ENCODE measurements at regions not wholly inside any gene's neighbourhood (a gene's known extent, or its start where the extent isn't known, plus 50 kb on each side); places are given as distances from the start of the nearest gene placed in this dataset.

DNA sequence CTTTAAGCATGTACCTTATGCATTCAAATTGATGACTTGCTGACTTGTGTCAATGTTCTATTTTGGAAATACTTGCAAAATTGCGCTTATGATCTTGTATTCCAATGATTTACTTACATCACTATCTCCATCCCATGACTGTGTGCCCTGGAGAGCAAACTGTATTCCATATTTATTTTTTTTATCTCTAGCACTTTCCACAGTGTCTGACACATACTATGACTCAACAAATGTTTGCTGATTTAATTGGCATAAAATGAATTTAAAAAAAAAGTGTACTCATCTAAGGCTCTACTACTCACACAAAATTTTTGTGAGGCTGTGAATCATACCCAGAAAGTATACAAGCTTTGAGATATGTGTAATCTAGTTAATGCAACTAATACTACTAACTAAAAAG lies 1066.8 kb upstream of the ADGRL3 start:
- H3K36me3 ChIP-seq (ENCODE audit: control insufficient read depth in 2 of 3, insufficient read depth in 3 of 3, low read length in 3 of 3): no peaks in the 10 kb centered on the region
- no peak for FAIRE-seq

DNA sequence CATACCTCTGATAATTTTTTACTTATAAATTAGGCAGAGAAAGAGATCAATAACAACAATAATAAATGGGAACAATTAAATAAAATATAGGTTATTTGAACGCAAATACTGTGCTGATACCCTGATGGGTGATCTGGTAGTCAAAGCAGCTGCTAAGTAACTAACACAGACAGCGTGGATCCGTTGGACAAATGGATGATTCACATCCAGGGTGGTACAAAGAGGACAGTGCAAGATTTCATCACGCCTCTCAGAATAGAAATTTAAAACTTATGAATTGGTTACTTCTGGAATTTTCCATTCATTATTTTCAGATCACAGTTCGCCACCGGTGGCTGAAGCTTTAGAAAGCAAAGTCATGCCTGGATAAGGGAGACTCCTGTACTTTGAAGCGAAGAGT lies 1066.0 kb upstream of the ADGRL3 start:
- FAIRE-seq (no peak), DNase-seq (no peak)
- intact Hi-C loops (cut with DNase I): no loop called here
- Histone ChIP-seq H3K4me3 (ENCODE audit: low read length in 3 of 3) (no peak overlapping the region), H3K27ac (ENCODE audit: low read depth in 2 of 2, low read length in 2 of 2) (no peak overlapping the region), H3K9ac (ENCODE audit: low read length in 3 of 3) (no peak overlapping the region), H3K27me3 (ENCODE audit: control insufficient read depth, insufficient read depth, low read length) (no peaks in the 10 kb centered on the region), H3K4me1 (ENCODE audit: control insufficient read depth in 2 of 3, insufficient read depth in 2 of 3, low read depth in 1 of 3, low read length in 3 of 3) (no peaks in the 10 kb centered on the region), H3K36me3 (ENCODE audit: control insufficient read depth in 2 of 3, insufficient read depth in 3 of 3, low read length in 3 of 3) (no peaks in the 10 kb centered on the region), H3K9me3 (ENCODE audit: control insufficient read depth in 2 of 3, insufficient read depth in 1 of 3, low read length in 3 of 3) (no peaks in the 10 kb centered on the region)
- TF ChIP-seq, protein P1, sequence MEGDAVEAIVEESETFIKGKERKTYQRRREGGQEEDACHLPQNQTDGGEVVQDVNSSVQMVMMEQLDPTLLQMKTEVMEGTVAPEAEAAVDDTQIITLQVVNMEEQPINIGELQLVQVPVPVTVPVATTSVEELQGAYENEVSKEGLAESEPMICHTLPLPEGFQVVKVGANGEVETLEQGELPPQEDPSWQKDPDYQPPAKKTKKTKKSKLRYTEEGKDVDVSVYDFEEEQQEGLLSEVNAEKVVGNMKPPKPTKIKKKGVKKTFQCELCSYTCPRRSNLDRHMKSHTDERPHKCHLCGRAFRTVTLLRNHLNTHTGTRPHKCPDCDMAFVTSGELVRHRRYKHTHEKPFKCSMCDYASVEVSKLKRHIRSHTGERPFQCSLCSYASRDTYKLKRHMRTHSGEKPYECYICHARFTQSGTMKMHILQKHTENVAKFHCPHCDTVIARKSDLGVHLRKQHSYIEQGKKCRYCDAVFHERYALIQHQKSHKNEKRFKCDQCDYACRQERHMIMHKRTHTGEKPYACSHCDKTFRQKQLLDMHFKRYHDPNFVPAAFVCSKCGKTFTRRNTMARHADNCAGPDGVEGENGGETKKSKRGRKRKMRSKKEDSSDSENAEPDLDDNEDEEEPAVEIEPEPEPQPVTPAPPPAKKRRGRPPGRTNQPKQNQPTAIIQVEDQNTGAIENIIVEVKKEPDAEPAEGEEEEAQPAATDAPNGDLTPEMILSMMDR (IDR thresholded peaks at IDR 0.05; ENCODE audit: borderline replicate concordance, extremely low read depth, insufficient read depth): no peak

More for the DNA sequence above, 1066.8 kb upstream of the ADGRL3 start:
- no peak for DNase-seq
- TF ChIP-seq, protein P1 (IDR thresholded peaks at IDR 0.05; ENCODE audit: borderline replicate concordance, extremely low read depth, insufficient read depth): no peak
- intact Hi-C loops (cut with DNase I): no loop called here
- Histone ChIP-seq H3K9ac (ENCODE audit: low read length in 3 of 3) (no peak overlapping the region), H3K4me1 (ENCODE audit: control insufficient read depth in 2 of 3, insufficient read depth in 2 of 3, low read depth in 1 of 3, low read length in 3 of 3) (no peaks in the 10 kb centered on the region), H3K4me3 (ENCODE audit: low read length in 3 of 3) (no peak overlapping the region), H3K27me3 (ENCODE audit: control insufficient read depth, insufficient read depth, low read length) (no peaks in the 10 kb centered on the region), H3K27ac (ENCODE audit: low read depth in 2 of 2, low read length in 2 of 2) (no peak overlapping the region), H3K9me3 (ENCODE audit: control insufficient read depth in 2 of 3, insufficient read depth in 1 of 3, low read length in 3 of 3) (no peaks in the 10 kb centered on the region)

GRCh38 chr4:60155088-60155487 lies 1045.0 kb upstream of the ADGRL3 start:
- intact Hi-C loops (cut with DNase I): no loop called here
- H3K36me3 ChIP-seq (ENCODE audit: control insufficient read depth in 2 of 3, insufficient read depth in 3 of 3, low read length in 3 of 3): no peaks in the 10 kb centered on the region
- H3K9me3 ChIP-seq (ENCODE audit: control insufficient read depth in 2 of 3, insufficient read depth in 1 of 3, low read length in 3 of 3): no peaks in the 10 kb centered on the region
- no peak for FAIRE-seq
- no peak for DNase-seq
- no peaks in the 10 kb centered on the region for H3K27me3 ChIP-seq (ENCODE audit: control insufficient read depth, insufficient read depth, low read length)
- H3K27ac ChIP-seq (ENCODE audit: low read depth in 2 of 2, low read length in 2 of 2): no peak overlapping the region
- no peaks in the 10 kb centered on the region for H3K4me1 ChIP-seq (ENCODE audit: control insufficient read depth in 2 of 3, insufficient read depth in 2 of 3, low read depth in 1 of 3, low read length in 3 of 3)
- H3K9ac ChIP-seq (ENCODE audit: low read length in 3 of 3): no peak overlapping the region
- TF ChIP-seq, protein P1 (IDR thresholded peaks at IDR 0.05; ENCODE audit: borderline replicate concordance, extremely low read depth, insufficient read depth): no peak
- no peak overlapping the region for H3K4me3 ChIP-seq (ENCODE audit: low read length in 3 of 3)

GRCh38 chr4:60173103-60173502 lies 1027.0 kb upstream of the ADGRL3 start:
- H3K36me3 ChIP-seq (ENCODE audit: control insufficient read depth in 2 of 3, insufficient read depth in 3 of 3, low read length in 3 of 3): no peaks in the 10 kb centered on the region
- intact Hi-C loops (cut with DNase I): no loop called here
- no peak overlapping the region for H3K27ac ChIP-seq (ENCODE audit: low read depth in 2 of 2, low read length in 2 of 2)
- no peaks in the 10 kb centered on the region for H3K9me3 ChIP-seq (ENCODE audit: control insufficient read depth in 2 of 3, insufficient read depth in 1 of 3, low read length in 3 of 3)
- no peak overlapping the region for H3K9ac ChIP-seq (ENCODE audit: low read length in 3 of 3)
- FAIRE-seq (no peak), DNase-seq (no peak)
- H3K4me1 ChIP-seq (ENCODE audit: control insufficient read depth in 2 of 3, insufficient read depth in 2 of 3, low read depth in 1 of 3, low read length in 3 of 3): no peaks in the 10 kb centered on the region
- H3K27me3 ChIP-seq (ENCODE audit: control insufficient read depth, insufficient read depth, low read length): no peaks in the 10 kb centered on the region
- TF ChIP-seq, protein P1 (IDR thresholded peaks at IDR 0.05; ENCODE audit: borderline replicate concordance, extremely low read depth, insufficient read depth): no peak
- no peak overlapping the region for H3K4me3 ChIP-seq (ENCODE audit: low read length in 3 of 3)
